ENCODE measurements at regions not wholly inside any gene's neighbourhood (a gene's known extent, or its start where the extent isn't known, plus 50 kb on each side); places are given as distances from the start of the nearest gene placed in this dataset.

- no peak for TF ChIP-seq ZNF8 (CRISPR knock-in tag; IDR thresholded peaks at IDR 0.05)
- no peak for TF ChIP-seq PPARA (CRISPR knock-in tag; IDR thresholded peaks at IDR 0.05; ENCODE audit: borderline replicate concordance)
- no peak for TF ChIP-seq TSHZ2 (CRISPR knock-in tag; IDR thresholded peaks at IDR 0.05)
- TF ChIP-seq ISL1 (CRISPR knock-in tag; IDR thresholded peaks at IDR 0.05) = no peak
- ATAC-seq = no peak
Observed at GRCh38 chr7:27418541-27418940, 175.9 kb downstream of the EVX1 start.

GRCh38 chr7:27419581-27420177 lies 177.1 kb downstream of the EVX1 start:
- TF ChIP-seq TCF4 (CRISPR knock-in tag; IDR thresholded peaks at IDR 0.05; ENCODE audit: borderline replicate concordance) (no peak), PATZ1 (CRISPR knock-in tag; IDR thresholded peaks at IDR 0.05; ENCODE audit: borderline replicate concordance) (no peak), ISL1 (CRISPR knock-in tag; IDR thresholded peaks at IDR 0.05) (no peak), ZC3H10 (CRISPR knock-in tag; IDR thresholded peaks at IDR 0.05) (no peak), BACH2 (CRISPR knock-in tag; IDR thresholded peaks at IDR 0.05; ENCODE audit: borderline replicate concordance) (no peak), CREB5 (CRISPR knock-in tag; IDR thresholded peaks at IDR 0.05; ENCODE audit: low read depth) (no peak)
- no peak for ATAC-seq

- no peak for ATAC-seq
- TF ChIP-seq ZNF70 (CRISPR knock-in tag; IDR thresholded peaks at IDR 0.05) (no peak), SNAI2 (CRISPR knock-in tag; IDR thresholded peaks at IDR 0.05) (no peak), TSHZ2 (CRISPR knock-in tag; IDR thresholded peaks at IDR 0.05) (no peak), POU6F1 (CRISPR knock-in tag; IDR thresholded peaks at IDR 0.05; ENCODE audit: borderline replicate concordance, low read depth) (no peak), RARB (CRISPR knock-in tag; IDR thresholded peaks at IDR 0.05) (no peak), ARNTL (CRISPR knock-in tag; IDR thresholded peaks at IDR 0.05; ENCODE audit: borderline replicate concordance, low read depth) (no peak), GLIS3 (CRISPR knock-in tag; IDR thresholded peaks at IDR 0.05) (no peak), ZC3H10 (CRISPR knock-in tag; IDR thresholded peaks at IDR 0.05) (no peak), BACH2 (CRISPR knock-in tag; IDR thresholded peaks at IDR 0.05; ENCODE audit: borderline replicate concordance) (no peak), PPARA (CRISPR knock-in tag; IDR thresholded peaks at IDR 0.05; ENCODE audit: borderline replicate concordance) (no peak), ZFP30 (CRISPR knock-in tag; IDR thresholded peaks at IDR 0.05) (no peak), ESRRG (CRISPR knock-in tag; IDR thresholded peaks at IDR 0.05) (no peak), ISL1 (CRISPR knock-in tag; IDR thresholded peaks at IDR 0.05) (no peak), CSRNP3 (CRISPR knock-in tag; IDR thresholded peaks at IDR 0.05) (no peak), OSR1 (CRISPR knock-in tag; IDR thresholded peaks at IDR 0.05) (no peak), ZNF8 (CRISPR knock-in tag; IDR thresholded peaks at IDR 0.05) (no peak), ZNF565 (CRISPR knock-in tag; conservative IDR thresholded peaks at IDR 0.05; ENCODE audit: low read depth) (no peak), PATZ1 (CRISPR knock-in tag; IDR thresholded peaks at IDR 0.05; ENCODE audit: borderline replicate concordance) (no peak), TCF4 (CRISPR knock-in tag; IDR thresholded peaks at IDR 0.05; ENCODE audit: borderline replicate concordance) (no peak)
Observed at GRCh38 chr7:27420702-27421101, 178.1 kb downstream of the EVX1 start.

All from SK-N-SH treated with all-trans-retinoic acid at 6 μM for 48 hours (cell line).